ENCODE measurements at regions not wholly inside any gene's neighbourhood (a gene's known extent, or its start where the extent isn't known, plus 50 kb on each side); places are given as distances from the start of the nearest gene placed in this dataset.
A peak's percentile ranks its signal among the peaks of the same experiment; 100 is the strongest.

- no peak for DNase-seq
Measured at GRCh38 chr22:48256041-48256739, 1493.7 kb downstream of the TBC1D22A start.

DNA sequence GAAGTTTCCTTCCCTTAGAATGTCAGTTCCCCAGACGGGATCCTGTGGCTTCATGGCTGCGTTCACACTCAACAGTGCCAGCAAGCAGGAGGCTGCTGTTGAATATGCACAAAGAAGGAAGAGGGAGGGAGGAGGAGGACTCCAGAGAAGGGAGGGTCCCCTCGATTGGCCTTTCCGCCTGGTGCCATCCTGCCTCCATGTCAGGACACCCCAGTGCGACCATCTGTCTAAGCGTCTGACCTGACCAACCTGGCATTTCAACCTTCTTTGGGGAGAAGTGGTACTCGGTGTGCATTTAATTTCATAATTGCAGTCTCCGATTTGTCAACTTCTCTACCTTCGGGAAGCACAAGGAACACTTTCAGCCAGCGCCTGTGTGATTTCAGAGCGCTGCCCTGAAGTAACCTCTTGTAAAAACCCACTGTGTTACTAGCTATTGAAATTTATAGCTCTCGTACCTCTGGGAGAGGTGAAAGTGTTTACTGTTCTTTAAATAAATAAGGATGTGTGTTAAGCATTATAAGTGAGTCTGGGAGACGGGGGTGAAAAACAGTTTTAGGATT is 1491.9 kb downstream of the TBC1D22A start:
- no peak for DNase-seq

DNA sequence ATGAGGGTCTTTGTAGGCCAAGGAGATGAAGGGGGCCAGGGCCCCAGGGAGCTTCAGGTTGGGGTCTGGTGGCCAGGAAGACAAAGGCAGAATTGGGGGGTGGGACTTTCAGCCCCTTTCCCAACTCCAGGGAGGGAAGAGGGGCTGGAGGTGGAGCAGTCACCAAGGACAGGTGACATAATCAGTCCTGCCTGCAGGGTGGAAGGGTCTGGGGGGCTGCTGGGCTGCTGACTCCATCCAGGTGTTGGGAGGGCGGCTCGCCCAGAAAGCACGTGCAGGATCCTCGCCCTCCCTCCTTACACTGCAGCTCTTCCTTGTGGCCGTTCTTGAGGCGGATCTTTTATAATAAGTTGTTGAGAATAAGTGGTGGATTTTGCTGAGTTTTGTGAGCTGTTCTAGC is 1491.1 kb downstream of the TBC1D22A start:
- DNase-seq = no peak

DNA sequence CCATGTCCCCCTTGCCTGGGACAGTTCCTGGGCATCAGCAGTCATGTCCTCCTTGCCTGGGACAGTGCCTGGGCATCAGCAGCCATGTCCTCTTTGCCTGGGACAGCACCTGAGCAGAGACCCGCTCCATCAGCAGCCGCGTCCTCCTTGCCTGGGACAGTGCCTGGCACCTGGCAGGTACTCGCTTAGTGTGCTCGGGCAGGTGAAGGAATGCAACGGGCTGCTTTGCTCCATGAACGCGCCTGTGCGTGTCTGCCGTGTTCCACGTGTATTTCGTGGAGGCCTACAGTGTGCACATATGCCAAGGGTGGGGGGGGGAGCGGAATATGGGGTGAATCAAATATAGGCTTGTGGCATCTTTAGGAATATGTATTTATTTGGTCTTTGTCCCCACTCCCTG is 1490.7 kb downstream of the TBC1D22A start:
- no peak for DNase-seq

- no peak for DNase-seq
Measured at GRCh38 chr22:48251629-48252028, 1489.2 kb downstream of the TBC1D22A start.

- DNase-seq = no peak
Measured at GRCh38 chr22:48250937-48251530, 1488.6 kb downstream of the TBC1D22A start.

DNA sequence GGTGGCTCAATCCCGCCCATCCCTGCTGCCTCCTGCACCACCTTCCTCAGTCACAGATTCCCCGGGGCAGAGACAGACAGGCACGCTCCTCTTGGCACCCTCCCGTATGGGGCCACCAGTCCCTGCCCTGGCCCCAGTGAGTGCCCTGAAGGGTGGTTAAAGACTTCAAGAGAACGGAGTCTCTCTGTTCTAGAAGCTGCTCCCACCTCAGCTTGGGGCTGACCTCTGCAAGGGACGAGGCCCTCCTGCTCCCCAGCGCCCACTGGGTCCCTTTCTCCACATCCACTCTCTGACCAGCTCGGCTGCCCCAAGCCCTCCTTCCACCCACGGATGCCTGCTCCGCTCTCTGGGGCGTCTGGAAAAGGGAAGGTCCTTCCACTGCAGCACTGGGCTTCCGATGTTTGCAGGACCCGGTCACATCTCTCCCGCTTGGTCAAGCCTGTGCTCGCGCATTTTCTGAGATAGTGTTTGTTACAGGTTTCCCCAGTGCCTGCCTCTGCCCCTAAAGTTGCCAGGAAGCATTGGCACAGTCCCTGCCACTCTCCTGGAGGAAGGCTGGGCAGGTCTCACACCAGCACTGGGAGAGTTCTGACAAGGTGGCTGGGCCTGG is 1487.9 kb downstream of the TBC1D22A start:
- no peak for DNase-seq

GRCh38 chr22:48249713-48250268 is 1487.3 kb downstream of the TBC1D22A start:
- no peak for DNase-seq

DNA sequence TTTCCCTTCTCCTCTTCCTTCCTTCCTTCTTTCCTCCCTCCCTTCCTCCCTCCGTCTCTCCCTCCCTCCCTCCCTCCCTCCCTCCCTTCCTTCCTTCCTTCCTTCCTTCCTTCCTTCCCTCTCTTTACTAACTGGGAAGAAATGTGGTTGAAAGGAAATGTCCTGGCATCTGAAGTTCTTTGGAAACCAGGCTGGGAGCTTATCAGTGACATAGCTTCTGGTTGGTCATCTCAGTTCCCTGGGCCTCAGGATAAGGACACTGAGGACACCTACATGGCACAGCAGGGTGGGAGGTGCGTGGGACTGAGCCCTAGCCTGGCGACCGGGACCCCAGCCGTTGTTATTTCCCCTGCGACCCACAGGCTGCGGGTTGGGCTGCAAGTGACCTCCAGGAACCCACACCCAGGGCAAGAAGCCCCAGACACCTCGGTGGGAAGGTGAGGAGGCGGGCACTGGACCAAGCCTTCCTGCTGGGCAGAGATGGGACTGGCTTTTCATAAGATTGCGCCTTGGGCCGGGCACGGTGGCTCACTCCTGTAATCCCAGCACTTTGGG is 1486.5 kb downstream of the TBC1D22A start:
- no peak for DNase-seq

- DNase-seq = no peak
Measured at GRCh38 chr22:48247829-48248228, 1485.4 kb downstream of the TBC1D22A start.

- DNase-seq = peak in 1 of 2 donors; percentile 3
Measured at GRCh38 chr22:48245196-48245485, 1482.7 kb downstream of the TBC1D22A start.

DNA sequence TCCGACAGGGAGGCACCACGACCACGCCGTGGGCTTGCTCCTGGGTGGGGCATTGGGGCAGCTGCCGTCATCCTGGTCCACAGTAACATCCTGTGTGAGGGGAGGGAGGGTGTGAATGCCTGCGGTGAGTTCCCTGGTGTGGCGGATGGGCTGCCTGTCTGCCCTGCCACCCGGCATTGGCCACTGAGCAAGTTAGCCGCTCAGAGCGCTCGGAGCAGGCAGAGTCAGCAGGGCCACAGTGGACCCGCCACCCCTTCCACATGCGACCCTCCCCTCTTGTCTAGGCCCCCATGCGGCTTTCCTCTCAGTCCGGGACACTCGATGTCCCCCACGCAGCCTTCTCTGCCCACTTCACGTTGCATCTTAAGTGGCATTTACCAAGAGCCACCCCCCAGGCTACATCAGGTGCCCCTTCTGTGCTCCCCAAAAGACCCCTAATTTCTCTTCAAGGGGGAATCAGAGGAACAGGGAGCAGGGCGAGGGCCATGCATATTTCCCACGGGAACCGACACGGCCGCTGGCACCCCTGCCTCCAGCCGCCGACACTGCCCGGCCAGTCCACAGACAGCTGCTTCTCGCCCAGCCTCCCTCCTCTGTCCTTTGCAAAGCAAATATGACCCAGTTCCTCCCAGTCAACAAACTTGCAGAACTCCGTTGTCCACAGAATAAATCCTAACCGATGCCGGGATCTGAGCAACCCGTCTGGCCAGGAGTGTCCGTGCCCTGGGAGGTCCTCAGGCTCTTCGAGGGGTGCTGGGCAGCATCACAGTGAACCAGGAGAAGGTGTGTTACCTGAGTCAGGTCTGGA is 1482.1 kb downstream of the TBC1D22A start:
- DNase-seq = no peak

- DNase-seq = no peak
Measured at GRCh38 chr22:48242461-48242864, 1480.0 kb downstream of the TBC1D22A start.

DNA sequence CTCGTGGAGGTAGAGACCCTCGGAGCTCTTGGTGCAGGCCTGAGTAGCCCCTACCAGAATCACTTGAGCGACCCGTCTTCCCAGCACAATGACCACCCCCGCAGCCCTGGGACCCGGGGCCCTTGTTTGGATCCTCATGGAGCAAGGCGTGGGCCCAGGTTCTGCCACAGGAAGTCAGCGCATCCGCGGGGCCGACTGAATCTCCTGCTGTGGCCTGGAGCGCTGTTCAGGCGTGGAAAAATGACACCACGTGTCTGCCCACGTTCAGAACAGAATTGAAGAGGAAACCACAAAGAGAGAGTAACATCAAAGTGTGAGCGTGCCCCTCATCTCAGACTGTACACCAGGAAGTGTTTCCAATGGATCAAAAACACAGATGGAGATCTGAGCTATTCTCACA is 1479.2 kb downstream of the TBC1D22A start:
- DNase-seq = no peak

DNA sequence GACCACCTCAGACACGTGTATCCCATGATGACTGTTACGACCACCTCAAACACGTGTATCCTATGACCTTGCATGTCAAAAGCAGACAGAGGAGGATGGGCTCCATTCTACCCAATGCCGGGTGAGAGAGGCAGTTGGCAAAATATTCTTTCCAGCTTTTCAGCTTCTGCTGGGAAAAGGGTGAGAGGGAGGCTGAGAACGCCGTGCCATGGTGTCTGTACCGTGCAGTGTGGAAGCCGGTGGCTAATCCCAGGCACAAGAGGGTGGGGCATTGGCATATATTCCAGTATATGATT is 1478.4 kb downstream of the TBC1D22A start:
- DNase-seq = no peak

DNA sequence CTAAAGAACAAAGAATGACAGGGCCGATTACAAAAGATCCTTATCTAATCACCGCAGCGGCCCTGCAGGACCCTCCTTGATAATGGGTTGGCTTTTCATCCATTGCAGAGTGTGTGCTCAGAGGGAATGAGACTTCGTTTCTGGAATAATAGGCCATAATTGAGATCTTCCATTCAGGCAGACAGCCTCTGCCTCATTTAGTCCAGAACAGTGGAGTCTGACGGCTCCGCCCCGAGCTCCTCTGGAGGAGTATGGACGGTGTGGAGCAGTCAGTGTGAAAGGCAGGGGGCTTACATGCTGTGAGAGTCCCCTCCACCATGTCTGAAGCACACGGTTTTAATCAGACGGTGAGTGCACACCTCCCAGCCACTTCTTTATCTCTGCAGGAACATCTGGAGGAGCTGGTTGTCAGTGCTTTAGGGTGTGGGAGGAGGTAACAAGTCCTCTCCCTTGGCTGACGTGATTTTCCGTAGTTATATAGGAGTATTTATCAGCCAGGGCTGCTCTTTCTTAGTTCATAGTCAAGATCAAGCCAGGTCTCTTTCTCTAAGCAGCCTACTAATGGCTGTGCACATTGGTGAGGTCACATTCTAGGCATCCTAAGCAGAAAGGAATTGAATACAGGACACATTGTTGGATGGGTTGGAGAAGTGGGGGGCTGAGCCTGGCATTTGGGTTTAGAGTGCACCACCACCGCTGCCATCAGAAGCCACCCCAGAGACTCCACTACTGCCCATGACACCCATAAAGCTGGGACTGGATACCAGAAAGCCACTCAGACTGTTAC is 1477.9 kb downstream of the TBC1D22A start:
- no peak for DNase-seq

DNA sequence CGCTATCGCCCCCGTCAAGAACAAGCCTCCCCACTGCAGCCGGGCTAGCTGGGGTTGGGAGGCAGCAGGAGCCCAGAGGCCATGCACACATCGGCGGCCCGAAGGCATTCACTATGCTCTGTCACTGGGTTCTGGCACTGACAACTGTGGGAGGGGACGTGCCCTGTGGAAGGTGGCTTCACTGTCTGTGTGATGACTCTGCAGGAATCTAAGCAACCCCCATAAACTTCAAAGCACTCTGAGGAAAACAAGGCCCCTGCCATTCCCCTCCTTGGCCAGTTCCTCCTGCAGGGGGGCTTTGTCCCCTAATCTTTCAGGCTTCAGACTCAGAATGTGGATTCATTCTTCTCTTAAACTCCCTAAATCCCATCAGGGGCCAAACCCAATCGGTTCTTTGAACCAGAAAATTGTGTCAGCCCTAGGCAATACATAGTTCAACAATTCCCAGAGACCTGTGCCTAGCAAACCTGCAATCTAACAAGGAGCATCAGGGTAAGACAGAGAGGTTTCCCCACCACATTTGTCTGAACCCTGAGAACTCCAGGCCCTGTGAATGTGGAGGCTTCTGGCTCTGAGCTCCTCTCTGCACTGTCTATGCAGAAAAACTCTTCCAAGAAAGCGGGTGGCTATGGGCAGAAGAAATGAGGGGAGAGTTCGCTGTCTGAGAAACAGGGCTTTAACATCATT is 1477.2 kb downstream of the TBC1D22A start:
- DNase-seq = no peak

- DNase-seq = no peak
Measured at GRCh38 chr22:48238966-48239365, 1476.5 kb downstream of the TBC1D22A start.

- DNase-seq = no peak
Measured at GRCh38 chr22:48238284-48238915, 1476.0 kb downstream of the TBC1D22A start.

DNA sequence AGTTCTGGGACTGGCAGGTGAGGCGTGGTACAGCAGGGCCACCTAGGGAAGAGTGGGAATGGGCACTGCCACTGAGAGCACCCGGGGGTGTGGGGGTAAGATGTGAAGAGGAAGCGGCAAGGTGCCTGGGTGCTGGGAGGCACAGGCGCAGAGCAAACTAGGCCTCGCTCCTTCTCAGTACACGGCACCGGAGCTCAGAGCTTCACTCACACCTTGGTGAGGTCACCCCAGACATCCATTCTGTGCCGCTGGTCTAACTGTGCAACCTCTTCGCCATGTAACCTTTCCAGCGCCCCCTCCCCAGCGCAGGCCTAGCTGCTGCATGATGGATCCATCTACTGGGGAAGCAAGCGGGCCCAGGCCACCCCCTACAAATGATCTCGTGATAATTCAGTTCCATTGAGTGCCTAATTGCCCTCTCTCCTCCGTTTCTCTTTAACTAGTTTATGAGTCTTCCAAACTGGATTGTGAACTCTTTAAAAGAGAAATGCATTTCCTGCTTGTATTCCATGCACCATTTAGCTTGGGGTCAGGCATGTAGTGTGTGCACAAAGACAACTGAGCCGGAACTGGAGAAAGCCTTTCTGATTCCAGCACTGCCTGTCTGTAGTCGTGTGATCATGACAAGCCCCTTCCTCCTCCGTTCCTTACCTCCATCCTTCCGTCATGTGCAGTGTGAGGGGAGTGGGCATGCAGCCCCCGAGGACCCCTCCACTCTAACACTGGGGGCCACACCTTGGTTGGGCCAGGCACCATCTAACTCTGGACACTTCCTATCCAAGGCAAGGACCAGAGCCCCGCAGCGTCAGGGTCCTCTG is 1475.2 kb downstream of the TBC1D22A start:
- no peak for DNase-seq

Data from CD4-positive, alpha-beta T cell treated with Interleukin-1 beta for 1 hour (primary cell).